ENCODE measurements at regions not wholly inside any gene's neighbourhood (a gene's known extent, or its start where the extent isn't known, plus 50 kb on each side); places are given as distances from the start of the nearest gene placed in this dataset.
A peak's percentile ranks its signal among the peaks of the same experiment; 100 is the strongest.

GRCh38 chr5:60335913-60336312, 364.1 kb downstream of the DEPDC1B start:
- no peak for DNase-seq (ENCODE audit: low spot score)

GRCh38 chr5:60334281-60334713, 365.7 kb downstream of the DEPDC1B start:
- peak; percentile 26 for DNase-seq (ENCODE audit: low spot score)

GRCh38 chr5:60333005-60333571, 366.9 kb downstream of the DEPDC1B start:
- no peak for DNase-seq (ENCODE audit: low spot score)

- DNase-seq (ENCODE audit: low spot score), result peak; percentile 29
These were observed 367.5 kb downstream of the DEPDC1B start for GRCh38 chr5:60332244-60333004.

GRCh38 chr5:60330236-60330635, 369.7 kb downstream of the DEPDC1B start:
- DNase-seq (ENCODE audit: low spot score), result no peak

- DNase-seq (ENCODE audit: low spot score), result no peak
These were observed 374.1 kb downstream of the DEPDC1B start for GRCh38 chr5:60325870-60326269.

GRCh38 chr5:60323596-60323995, 376.4 kb downstream of the DEPDC1B start:
- no peak for DNase-seq (ENCODE audit: low spot score)

GRCh38 chr5:60312098-60312497, 387.9 kb downstream of the DEPDC1B start:
- no peak for DNase-seq (ENCODE audit: low spot score)

GRCh38 chr5:60299944-60300343, 400.0 kb downstream of the DEPDC1B start:
- no peak for DNase-seq (ENCODE audit: low spot score)

GRCh38 chr5:60297658-60298057, 402.3 kb downstream of the DEPDC1B start:
- no peak for DNase-seq (ENCODE audit: low spot score)

- DNase-seq (ENCODE audit: low spot score), result peak; percentile 16
These were observed 401.9 kb upstream of the PDE4D start for GRCh38 chr5:60295423-60295822.

- DNase-seq (ENCODE audit: low spot score), result no peak
These were observed 400.0 kb upstream of the PDE4D start for GRCh38 chr5:60293518-60293917.

GRCh38 chr5:60287174-60287771, 393.7 kb upstream of the PDE4D start:
- no peak for DNase-seq (ENCODE audit: low spot score)

GRCh38 chr5:60285910-60286309, 392.4 kb upstream of the PDE4D start:
- DNase-seq (ENCODE audit: low spot score), result no peak

GRCh38 chr5:60280943-60281342, 387.4 kb upstream of the PDE4D start:
- no peak for DNase-seq (ENCODE audit: low spot score)

GRCh38 chr5:60277941-60278340, 384.4 kb upstream of the PDE4D start:
- DNase-seq (ENCODE audit: low spot score), result no peak

GRCh38 chr5:60274747-60275146, 381.2 kb upstream of the PDE4D start:
- no peak for DNase-seq (ENCODE audit: low spot score)

- no peak for DNase-seq (ENCODE audit: low spot score)
These were observed 378.0 kb upstream of the PDE4D start for GRCh38 chr5:60271517-60271916.

- no peak for DNase-seq (ENCODE audit: low spot score)
These were observed 374.4 kb upstream of the PDE4D start for GRCh38 chr5:60267907-60268306.

GRCh38 chr5:60263346-60263745, 369.8 kb upstream of the PDE4D start:
- DNase-seq (ENCODE audit: low spot score), result no peak

GRCh38 chr5:60262576-60263295, 369.2 kb upstream of the PDE4D start:
- DNase-seq (ENCODE audit: low spot score), result no peak

GRCh38 chr5:60261732-60262131, 368.2 kb upstream of the PDE4D start:
- DNase-seq (ENCODE audit: low spot score), result no peak

- no peak for DNase-seq (ENCODE audit: low spot score)
These were observed 367.1 kb upstream of the PDE4D start for GRCh38 chr5:60260658-60261057.
